GM21786 (cell line): ENCODE measurements at regions not wholly inside any gene's neighbourhood (a gene's known extent, or its start where the extent isn't known, plus 50 kb on each side); places are given as distances from the start of the nearest gene placed in this dataset.

Experiments used
- ATAC-seq: cut with Tn5 transposase; IDR thresholded peaks from one replicate; pipeline ENCODE4 v1.9.1; 2021; ENCODE audit not compliant: unreplicated experiment

DNA sequence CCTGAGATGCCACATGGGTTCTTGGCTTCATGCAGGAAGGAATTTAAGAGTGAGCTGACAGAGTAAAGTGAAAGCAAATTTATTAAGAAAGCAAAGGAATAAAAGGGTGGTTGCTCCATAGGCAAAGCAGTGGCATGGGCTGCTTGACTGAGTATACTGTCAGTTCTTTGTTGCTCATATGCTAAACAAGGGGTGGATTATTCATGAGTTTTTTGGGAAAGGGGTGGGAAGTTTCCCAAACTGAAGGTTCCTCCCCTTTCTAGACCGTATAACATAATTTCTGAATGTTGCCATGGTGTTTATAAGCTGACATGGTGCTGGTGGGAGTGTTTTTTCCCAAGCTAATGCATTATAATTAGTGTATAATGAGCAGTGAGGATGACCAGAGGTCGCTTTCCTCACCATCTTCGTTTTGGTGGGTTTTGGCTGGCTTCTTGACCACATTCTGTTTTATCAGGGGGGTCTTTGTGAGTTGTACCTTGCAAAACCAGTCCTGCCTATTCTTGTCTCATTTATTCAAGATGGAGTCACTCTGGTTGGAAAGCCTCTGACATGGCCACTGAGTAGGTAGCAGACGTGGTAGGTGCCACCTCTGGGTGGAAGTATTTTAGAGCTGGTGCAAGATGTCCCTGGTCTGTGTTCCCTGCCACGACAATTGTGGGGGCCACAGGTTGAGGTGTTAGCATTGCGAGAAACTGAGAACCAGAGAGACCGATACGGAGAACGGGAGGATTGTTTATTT lies 107.5 kb upstream of the SDK1 start:
- no peak for ATAC-seq

DNA sequence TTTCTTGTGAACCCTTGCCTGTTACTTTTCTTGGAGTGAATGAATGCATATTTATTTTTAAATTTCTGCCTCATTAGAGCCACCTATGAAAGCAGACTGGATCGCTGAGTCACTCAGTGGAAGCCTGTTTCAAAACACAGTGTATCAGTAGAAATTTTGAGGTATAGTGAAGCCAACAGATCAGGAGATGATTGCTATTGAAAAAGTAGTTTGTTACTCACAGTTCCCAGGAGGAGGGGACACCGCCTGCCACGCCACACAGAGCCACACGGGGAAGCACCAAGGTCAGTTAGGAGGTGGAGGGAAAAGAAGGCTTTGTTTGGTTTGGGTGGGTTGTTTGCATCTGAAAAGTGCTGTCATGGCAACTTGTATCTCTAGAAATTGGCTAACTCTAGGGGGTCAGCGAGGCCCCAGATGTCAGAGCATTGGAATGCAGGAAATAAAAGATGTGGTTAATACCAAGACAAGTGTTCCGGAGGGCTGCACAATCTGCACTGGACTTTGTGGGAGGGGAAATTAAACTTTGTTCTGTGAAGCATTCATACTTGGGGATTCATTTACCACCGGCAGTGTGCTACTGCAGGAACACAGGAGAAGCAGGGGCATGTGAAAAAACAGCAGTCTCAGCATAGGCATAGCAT lies 106.4 kb upstream of the SDK1 start:
- ATAC-seq = no peak

DNA sequence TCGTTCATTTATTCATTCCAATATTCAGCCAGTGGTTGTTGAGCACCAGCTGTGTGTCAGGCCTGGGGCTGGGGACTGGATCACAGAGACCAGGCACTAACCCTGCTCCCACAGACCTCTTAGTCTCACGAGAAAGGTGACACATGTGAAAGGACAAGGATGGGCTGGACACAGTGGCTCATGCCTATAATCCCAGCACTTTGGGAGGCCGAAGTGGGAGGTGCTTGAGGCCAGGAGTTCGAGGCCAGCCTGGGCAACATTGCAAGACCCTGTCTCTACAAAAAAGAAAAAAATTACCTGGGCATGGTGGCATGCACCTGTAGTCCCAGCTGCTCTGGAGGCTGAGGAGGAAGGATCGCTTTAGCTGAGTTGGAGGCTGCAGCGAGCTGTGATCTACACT lies 105.9 kb upstream of the SDK1 start:
- no peak for ATAC-seq

DNA sequence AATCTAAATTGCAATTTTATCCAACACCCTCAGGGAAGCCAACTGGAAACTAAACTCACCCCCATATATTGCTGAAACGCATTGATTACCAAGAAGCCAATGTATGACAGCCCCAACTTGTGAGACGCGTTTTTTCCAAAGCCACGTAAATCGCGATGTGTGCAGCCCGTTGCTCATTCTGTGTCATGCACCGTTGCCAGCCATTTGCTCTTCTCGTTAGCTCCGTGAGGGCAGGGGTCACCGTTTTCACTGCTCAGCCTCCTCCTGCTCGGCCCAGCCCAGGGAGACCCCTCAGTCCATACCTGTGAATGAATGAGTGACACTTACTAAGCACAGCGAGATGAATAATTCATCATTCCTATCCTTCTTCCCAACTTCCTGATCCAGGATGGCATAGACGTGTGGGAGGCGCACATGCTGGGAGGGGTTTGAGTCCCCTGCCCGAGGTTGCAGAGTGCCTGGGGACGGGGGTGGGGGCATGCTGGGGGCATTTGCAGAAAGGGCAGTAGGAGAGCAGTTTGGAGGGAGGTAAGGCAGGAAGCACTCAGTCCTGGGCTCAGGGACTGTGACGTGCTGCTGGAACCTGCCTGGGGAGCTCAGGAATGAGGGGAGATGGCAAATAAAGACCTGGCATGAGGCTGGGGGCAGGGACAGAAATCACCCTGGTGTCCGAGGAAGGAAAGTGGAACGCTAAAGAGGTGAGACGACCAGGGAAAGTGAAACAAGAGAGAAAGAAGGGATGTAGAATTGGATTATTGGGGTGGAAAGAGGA lies 104.2 kb upstream of the SDK1 start:
- no peak for ATAC-seq

DNA sequence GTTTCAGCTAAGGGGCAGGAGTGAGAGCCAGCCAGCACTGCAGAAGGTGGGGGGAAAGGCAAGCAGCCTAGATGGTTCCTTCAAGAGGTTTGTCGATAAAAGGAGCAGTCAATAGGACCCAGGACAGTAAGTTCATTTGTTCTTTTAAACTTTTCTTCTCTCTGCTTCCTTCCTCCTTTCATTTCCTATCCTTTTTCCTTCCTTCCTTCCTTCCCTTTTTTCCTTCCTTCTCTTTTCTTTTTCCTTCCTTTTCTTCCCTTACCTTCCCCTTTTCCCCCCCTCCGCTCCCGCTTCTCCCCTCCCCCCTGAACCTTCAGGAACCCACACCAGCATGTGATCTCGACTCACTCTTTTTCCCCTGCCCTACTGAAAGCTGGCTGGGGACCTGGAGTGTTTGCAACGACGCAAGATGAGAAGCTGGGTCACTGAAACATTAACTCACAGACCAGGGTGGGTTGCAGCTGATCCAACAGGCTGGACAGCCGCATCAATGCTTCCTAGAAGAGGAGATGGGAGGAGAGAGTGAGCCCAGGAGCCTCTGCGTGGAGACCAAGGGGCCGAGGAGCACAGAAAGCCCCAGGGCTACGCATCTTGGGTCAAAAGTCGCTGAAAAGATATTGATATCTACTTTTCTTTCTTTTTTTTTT lies 103.4 kb upstream of the SDK1 start:
- ATAC-seq = no peak

DNA sequence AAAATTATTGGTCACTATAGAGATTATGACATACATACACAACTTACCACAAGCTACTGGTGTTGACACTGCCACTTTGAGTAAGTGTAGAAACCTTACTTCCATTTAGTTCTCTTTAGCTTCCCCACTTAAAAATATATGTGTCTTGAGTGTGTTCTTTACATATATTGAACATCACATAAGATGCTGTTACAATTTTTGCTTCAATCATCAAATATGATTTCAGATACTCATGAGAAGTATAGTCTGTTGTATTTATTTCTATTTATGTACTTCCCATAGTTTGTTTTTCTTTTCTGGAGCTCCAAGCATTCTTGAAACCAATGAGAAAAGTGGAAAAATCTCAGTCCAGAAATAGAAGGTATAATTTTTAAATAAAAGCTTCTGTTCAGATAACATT lies 102.7 kb upstream of the SDK1 start:
- no peak for ATAC-seq

DNA sequence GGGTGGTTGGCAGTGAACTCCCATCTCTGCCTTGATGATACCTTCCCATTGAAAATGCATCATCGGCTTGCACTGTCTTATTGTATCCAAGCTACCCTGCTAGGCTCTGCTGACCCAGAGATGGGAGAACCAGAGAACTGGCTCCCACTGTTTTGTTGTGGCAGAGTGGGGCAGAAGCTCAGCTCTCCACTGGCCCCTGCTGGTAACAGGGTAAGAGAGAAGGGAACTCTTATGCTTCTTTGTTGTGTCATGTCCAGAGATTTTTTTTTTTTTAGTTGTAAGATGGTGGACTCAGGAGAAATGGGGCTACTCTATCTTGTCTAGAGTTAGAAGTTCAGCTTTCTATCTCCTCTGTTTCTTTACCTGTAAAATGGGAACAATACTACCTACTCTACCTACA lies 100.5 kb upstream of the SDK1 start:
- no peak for ATAC-seq

DNA sequence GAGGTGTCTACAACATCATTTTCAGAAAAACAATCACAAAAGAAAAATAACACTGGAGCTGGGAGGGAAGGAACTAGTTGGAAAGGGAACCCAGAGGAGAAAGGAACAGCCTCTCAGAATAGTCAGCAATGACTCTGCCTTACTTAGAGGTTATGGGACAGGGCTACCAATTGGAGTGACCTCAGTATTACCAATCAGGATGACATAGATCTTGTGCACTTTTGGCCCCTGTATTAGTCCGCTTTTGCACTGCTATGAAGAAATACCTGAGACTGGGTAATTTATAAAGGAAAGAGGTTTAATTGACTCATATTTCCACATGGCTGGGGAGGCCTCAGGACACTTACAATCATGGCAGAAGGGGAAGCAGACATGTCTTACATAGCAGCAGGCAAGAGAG lies 99.7 kb upstream of the SDK1 start:
- ATAC-seq = no peak

DNA sequence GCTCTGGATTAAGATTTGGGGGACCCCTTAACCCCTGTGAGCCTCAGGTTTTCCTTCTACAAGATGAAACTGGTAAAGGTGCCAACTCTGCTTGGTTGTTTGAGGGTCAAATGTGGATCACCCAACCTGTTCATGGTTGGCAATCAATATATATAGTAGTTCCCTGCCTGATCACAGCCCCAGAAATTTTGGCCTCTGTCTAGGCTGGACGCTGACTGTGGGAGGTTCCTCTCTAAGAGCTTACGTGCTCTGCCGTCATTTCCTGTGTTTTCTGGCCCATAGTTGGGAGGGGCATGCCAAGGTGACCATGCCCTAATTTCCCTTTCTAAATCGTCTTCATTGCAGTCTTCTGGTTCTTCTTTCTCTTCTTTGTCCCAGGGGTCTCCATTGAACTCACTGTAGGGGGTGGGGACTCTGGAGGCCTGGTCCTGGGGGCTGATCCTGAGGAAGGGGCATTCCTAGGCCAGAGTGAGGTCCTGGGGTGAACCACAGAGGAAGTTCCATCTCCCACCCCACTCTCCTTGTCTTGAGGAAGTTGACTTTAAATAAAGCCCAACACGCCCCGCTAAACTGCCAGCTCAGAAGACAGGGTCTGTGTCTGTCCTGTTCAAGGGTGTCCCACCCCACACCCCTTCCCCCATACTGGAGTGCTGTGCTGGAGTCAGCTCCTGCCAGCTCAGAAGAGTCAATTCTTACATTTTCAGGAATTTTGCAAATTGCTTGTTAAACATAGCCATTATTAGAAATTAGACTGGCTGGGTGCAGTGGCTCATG lies 98.9 kb upstream of the SDK1 start:
- ATAC-seq = no peak

DNA sequence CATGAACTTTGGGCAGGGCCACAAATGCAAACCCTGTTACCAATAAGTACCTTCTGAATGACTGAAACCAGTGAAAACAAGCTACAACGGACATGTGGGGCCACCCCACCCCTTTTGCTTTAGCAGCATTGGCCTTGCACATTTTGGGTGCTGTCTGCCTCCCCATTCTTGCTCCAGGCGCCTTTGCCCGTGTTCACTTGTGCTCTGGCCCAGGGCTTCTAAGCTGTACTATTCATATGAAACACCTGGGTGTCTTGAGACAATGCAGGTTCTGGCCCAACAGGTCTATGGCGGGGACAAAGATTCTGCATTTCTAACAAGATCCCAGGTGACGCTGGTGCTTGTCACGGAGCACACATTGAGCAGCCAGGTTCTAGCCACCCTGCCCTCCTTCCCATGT lies 96.5 kb upstream of the SDK1 start:
- no peak for ATAC-seq

DNA sequence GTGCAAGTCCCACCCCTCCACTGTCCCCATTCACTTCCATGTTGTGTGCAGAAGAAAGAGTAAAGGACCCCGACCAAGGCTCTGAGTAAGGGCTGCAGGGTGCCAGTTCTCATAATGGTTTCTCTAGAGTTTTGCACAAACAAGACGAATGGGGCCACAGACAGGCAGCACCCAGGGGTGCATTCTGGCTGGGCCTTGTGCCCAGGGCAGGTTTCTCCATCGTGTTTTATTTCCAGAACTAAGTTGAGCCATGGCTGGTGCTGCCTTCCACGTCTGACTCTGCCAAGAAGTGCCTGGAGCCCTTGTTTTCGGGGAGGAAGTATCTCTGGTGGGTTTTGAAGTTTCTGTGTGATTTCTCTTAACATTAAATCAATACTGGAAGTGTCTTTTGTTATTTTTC lies 95.0 kb upstream of the SDK1 start:
- ATAC-seq = no peak

DNA sequence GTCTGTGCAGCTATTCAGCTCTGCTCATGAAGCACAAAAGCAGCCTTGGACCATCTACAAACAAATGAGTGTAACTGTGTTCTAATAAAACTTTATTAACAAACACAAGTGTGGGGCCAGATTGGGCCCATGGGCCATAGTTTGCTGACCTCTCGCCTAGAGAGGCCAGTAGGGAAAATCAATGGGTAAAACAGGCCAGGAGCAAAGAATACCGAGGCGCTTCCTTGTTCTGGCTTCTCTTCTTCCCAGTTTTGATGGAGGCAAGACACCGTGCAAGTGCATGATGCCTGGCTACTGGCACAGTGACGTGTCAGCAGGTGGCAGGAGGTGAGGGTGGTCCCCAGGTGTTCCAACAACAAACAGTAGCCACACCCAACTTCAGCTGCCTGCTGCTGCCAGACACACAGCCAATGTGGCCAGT lies 94.3 kb upstream of the SDK1 start:
- no peak for ATAC-seq

DNA sequence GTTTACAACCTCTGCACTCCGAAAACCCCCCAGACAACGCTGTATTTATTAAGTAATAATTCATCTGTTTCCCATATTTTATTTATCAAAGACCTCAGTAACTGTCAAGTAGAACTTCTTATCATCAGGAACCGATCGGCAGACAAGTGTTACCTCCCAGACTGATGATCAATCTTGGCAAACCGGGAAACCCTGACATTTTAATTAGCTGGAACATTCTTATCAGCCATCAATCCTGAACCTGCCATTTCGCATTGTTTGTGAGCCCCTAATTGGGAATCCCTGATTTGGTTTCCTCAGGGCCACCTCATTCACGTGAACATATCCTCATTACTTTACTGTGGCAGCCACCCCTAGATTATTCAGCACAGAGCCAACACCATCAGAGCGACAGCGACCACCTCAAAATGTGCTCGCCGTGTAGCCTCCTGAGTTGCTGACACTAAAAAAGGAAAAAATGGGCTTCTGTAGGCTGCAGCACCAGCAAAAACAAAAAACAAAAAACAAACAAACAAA lies 93.6 kb upstream of the SDK1 start:
- ATAC-seq = no peak

DNA sequence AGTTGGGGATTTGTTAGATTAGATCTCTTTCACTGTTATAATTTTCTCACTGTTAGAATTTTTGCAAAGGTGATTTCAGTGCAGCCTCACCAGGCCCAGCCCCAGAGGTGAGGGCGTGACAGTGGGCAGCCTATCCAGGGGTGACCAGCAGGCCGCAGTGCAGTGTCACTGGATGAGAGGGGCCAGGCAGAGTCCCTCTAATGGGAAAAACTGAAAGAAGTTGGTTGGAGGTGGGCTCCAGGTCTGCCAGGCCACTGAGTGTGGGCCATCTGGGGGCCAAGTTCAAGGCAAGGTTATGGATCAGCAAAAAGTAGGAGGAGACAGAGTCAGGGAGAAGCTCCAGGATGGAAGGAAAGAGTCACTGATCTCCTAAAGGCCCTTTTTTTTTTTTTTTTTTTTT lies 90.5 kb upstream of the SDK1 start:
- ATAC-seq = no peak

DNA sequence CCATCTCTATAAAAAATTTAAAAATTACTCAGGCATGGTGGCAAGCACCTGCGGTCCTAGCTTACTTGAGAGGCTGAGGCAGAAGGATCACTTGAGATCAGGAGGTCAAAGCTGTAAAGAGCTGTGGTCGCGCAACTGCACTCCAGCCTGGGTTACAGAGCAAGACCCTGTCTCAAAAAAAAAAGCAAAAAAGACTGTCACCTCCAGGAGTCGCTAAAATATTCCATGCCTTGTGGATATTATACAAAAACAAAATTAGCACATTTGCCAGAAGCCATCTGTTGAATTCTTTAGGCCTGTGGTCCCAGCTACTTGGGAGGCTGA lies 87.0 kb upstream of the SDK1 start:
- ATAC-seq = no peak

DNA sequence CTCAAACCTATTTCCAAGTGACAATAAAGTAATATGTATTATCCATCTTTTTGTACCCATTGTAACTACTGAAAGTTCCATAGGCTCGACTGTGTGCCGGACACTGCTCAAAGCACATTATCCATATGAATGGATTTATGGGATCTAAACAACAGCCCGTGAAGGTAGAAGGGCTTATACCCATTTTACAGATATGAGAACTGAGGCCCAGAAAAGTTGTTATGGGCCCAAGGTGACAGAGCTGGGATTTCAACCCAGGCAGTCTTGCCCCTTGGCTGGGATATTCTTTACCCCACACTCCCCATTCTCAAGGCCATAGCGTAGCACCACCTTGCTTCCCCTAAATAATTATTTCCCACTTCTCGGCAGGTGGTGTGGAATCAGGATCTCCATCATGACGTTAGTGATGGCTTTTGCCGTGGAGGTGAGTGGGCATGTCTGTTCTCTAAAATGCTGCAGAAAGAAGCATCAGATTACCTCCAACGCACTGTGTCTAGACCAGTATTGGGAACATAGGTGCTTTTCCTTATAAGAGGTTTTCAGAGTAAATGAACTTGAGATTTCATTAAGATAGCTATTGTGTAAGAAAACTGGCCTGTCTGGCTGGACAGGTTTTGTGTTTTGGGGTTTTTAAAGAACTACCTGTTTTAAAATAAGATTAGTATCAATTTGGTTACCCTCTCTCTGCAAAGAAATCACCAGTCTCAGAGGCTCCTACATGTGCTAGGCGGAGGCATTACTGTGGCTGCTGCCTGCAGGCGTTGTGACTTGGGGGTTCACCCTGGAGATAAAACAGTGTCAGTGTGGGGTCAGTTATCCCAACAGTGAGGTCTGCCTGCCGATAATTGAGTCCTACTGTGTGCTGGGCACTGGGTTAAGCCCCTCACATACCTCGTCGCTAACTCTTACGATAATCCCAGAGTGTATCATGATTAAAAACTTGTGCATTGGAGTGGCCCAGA lies 85.1 kb upstream of the SDK1 start:
- no peak for ATAC-seq

DNA sequence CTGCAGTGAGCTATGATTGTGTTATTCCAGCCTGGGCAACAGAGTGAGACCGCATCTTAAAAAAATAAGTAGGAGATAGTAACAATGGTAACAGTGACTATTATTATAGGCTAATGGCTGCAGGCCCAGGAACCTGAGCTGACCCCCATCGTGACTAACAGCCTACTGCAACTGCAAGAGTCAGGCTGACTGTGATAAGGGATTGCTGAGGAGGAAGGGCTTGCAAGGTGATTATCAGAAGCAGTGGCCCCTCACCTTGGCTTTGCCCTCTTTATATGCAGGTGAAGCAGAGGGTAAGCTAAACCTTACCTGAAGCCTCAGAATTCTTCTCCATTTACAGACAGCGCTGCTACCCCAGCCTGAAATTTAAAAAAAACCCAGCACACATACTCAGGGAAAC lies 83.9 kb upstream of the SDK1 start:
- ATAC-seq = no peak

DNA sequence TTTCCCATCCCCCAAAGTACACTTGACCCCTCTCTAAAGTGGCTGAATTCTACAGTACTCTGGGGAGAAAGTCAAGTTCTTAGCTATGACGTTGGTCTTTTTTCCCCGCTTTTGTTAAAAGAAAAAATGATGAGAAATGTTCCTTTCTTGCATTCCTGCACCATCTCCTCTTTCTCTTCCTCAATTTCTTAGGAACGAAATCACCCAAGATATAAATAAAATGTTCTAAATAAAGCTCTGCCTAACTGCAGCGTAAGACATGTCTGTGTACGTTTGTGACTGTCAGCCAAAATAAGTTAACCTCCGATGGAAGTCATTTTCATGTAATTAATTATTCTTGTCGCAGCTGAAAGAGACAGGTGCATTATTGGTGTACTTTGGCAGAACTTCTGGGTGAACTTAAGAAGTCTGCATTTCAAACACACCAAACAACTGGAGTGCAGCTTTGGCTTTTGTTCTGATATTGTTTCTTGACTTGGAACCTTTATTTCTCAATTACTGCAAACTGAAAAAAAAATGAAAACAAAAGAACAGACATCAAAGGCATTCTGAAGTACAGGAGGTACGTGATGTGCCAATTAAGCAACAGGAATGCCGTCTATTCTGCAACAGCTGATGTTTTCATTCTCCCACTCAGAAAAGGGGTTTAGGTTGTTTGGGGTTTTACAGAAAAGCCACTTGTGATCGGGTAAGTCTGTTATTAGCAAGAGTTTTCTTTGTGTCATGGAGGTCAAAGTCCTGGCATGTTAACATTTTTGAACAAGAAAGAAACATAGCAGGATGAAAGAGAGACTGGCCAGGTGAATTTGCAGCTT lies 82.4 kb upstream of the SDK1 start:
- ATAC-seq = no peak

DNA sequence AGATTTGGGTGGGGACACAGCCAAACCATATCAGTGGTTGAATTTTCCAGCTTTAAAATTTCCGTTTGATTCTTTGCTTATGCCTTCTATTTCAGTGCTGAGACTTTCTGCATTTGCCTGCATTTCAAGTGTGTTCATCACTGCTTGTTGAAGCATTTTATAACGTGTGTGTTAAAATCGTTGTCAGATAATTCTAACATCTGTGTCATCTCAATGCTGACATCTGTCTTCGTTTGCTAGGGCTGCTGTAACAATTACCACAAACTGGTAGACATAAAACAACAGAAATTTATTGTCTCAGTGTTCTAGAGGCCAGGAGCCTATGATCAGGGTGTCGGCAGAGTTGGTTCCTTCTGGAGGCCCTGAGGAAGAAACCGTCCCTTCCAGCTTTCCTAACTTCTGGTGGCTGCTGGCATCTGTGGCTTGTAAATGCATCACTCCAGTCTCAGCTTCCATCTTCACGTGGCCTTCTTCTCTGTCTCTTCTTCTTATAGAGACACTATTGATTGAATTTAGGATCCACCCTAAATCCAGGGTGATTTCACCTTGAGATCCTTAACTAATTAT lies 71.1 kb upstream of the SDK1 start:
- ATAC-seq = no peak
